GM12875 (cell line): ENCODE measurements at regions not wholly inside any gene's neighbourhood (a gene's known extent, or its start where the extent isn't known, plus 50 kb on each side); places are given as distances from the start of the nearest gene placed in this dataset.
"Not testable (repeated sequence)": the region's sequence is repeated elsewhere in the genome, so short reads cannot be mapped to it uniquely, and the experiment has no call there.

Source experiments
- H3K4me3 ChIP-seq: one replicate; pipeline ENCODE4 v1.5.1; 2011; ENCODE audit warnings: low read depth, low read length, control low read depth
- CTCF ChIP-seq: IDR thresholded peaks from 2 replicates; pipeline ENCODE4 v1.5.1; 2011; ENCODE audit warnings: low read depth, mild to moderate bottlenecking, control low read depth, inconsistent platforms, low read length, moderate library complexity, borderline replicate concordance; ENCODE audit not compliant: insufficient read depth

- no peak overlapping the region for H3K4me3 ChIP-seq
- no peak for TF ChIP-seq CTCF
These were observed 322.1 kb downstream of the CBLL2 start for GRCh38 chrX:22594766-22595165.

- TF ChIP-seq CTCF = no peak
- H3K4me3 ChIP-seq = no peak overlapping the region
These were observed 330.3 kb downstream of the CBLL2 start for GRCh38 chrX:22603060-22603459.

- H3K4me3 ChIP-seq = not testable (repeated sequence)
These were observed 336.7 kb downstream of the CBLL2 start for GRCh38 chrX:22609452-22609851.

- H3K4me3 ChIP-seq = no peak overlapping the region
- TF ChIP-seq CTCF = no peak
These were observed 344.2 kb downstream of the CBLL2 start for GRCh38 chrX:22616867-22617266.

DNA sequence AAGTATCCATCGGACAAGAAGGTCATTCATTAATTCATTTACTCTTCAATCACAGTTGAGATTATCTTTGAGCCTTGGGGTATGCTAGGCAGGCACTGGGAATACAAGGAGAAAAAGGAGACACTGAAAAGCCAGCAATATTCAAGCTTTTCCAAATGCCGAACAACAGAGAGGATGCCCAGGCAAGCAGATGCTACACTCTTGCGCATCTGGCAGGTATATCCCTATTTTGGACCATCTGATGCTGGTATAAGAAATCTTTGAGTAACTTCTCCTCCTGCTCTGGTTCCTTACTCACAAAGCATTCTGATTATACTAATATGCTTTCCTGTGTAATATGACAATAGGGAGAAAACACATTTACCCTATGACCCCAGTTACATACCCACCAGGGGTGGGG is 354.9 kb downstream of the CBLL2 start:
- TF ChIP-seq CTCF = no peak
- H3K4me3 ChIP-seq = no peak overlapping the region

GRCh38 chrX:22628275-22628674 is 355.6 kb downstream of the CBLL2 start:
- TF ChIP-seq CTCF = no peak
- no peak overlapping the region for H3K4me3 ChIP-seq

DNA sequence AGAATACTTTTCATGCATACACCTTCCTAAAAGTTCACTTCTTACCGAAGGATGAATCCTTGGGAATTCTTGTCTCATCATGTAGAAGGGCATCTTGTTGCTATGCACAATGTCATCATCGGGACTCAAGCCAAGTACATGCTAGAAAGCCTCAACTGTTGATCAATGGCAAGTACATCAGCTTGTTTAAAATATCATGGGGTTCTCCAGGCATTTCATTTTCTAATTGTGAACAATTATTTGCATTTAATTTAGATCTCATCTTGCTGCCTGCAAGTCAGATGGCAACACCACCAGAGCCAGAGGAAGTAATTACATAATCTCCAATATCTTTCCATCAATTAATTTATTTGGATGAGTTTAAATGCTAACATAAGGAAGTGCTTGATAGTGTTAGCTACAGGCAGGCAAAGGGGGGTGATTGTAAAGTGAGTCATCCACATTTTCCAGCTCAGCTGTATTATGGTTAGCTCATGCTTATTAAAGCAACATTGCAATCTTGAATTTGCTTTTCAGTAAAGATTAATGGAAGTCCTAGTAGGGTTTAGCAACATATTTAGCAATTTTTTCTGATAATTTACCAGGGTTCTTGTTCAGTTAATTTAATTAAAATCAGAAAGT is 356.5 kb downstream of the CBLL2 start:
- no peak overlapping the region for H3K4me3 ChIP-seq
- no peak for TF ChIP-seq CTCF

- no peak for TF ChIP-seq CTCF
- H3K4me3 ChIP-seq = no peak overlapping the region
These were observed 361.4 kb downstream of the CBLL2 start for GRCh38 chrX:22634083-22634482.
